ENCODE measurements at regions not wholly inside any gene's neighbourhood (a gene's known extent, or its start where the extent isn't known, plus 50 kb on each side); places are given as distances from the start of the nearest gene placed in this dataset.

- POLR2A ChIA-PET: no interaction called here
- TF ChIP-seq, protein P1, sequence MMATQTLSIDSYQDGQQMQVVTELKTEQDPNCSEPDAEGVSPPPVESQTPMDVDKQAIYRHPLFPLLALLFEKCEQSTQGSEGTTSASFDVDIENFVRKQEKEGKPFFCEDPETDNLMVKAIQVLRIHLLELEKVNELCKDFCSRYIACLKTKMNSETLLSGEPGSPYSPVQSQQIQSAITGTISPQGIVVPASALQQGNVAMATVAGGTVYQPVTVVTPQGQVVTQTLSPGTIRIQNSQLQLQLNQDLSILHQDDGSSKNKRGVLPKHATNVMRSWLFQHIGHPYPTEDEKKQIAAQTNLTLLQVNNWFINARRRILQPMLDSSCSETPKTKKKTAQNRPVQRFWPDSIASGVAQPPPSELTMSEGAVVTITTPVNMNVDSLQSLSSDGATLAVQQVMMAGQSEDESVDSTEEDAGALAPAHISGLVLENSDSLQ (IDR thresholded peaks at IDR 0.05): no peak
- TF ChIP-seq LEF1 (IDR thresholded peaks at IDR 0.05; ENCODE audit: borderline replicate concordance): no peak
- TF ChIP-seq NFRKB (IDR thresholded peaks at IDR 0.05): no peak
- no peak for TF ChIP-seq FOXM1 (IDR thresholded peaks at IDR 0.05; ENCODE audit: borderline replicate concordance)
- TF ChIP-seq BHLHE40 (IDR thresholded peaks at IDR 0.05; ENCODE audit: borderline replicate concordance): no peak
- no peak for TF ChIP-seq SUZ12 (IDR thresholded peaks at IDR 0.05)
- TF ChIP-seq TARDBP (IDR thresholded peaks at IDR 0.05): no peak
- TF ChIP-seq ELF4 (IDR thresholded peaks at IDR 0.05): no peak
- no peak for TF ChIP-seq FOXK2 (IDR thresholded peaks at IDR 0.05)
- no peak for TF ChIP-seq ZNF384 (IDR thresholded peaks at IDR 0.05)
- no peak for TF ChIP-seq CTBP1 (IDR thresholded peaks at IDR 0.05; ENCODE audit: borderline replicate concordance)
- no peak for TF ChIP-seq SP1 (IDR thresholded peaks at IDR 0.05)
- TF ChIP-seq FOXA1 (IDR thresholded peaks at IDR 0.05): no peak
- TF ChIP-seq L3MBTL2 (conservative IDR thresholded peaks at IDR 0.05): no peak
- TF ChIP-seq HDGF (IDR thresholded peaks at IDR 0.05; ENCODE audit: borderline replicate concordance): no peak
- no peak for DNase-seq (ENCODE audit: extremely low spot score)
- CTCF ChIA-PET: no interaction called here
These were observed 713.1 kb downstream of the CBLN2 start for GRCh38 chr18:71831039-71831438.

DNA sequence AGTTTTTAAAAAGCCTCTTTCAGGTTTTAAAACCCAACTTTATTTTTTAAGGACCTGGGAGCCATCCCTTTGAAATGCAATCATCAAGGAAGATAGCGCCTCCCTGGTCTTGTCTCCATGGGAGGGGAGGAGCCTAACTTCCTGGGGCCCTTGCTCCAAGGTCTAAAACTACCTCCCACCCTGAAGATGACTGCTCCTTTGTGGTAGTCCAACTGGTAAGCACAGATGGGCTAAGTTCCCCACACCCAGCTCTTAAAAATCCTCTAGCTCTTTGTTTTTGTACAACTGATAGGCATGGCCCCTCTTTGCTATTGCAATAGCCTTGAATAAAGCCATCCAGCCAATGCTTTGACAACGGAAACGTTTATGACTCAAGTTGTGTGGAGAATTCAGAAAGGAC, 716.8 kb downstream of the CBLN2 start:
- no peak for DNase-seq (ENCODE audit: extremely low spot score)
- CTCF ChIA-PET: no interaction called here
- POLR2A ChIA-PET: no interaction called here
- TF ChIP-seq NFRKB (IDR thresholded peaks at IDR 0.05): no peak
- TF ChIP-seq FOXK2 (IDR thresholded peaks at IDR 0.05): no peak

DNA sequence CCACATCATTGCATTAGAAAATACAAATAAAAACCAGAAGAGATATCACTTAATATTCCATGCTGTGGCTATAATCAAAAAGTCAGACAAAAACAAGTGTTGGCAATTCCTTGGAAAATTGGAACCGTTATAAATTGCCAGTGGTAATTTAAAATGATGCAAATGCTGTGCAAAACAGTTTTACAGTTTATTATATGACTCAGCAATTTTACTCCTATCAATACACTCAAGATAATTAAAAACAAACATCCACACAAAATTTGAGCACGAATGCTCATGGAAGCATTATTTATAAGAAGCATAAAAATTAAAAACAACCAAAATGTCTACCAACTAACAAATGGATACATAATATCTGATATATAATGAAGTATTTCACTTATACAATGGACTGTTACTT, 728.8 kb downstream of the CBLN2 start:
- ChIA-PET POLR2A (no interaction called here), CTCF (no interaction called here)
- TF ChIP-seq SP1 (IDR thresholded peaks at IDR 0.05) (no peak), LEF1 (IDR thresholded peaks at IDR 0.05; ENCODE audit: borderline replicate concordance) (no peak), TARDBP (IDR thresholded peaks at IDR 0.05) (no peak), CTBP1 (IDR thresholded peaks at IDR 0.05; ENCODE audit: borderline replicate concordance) (no peak)
- DNase-seq (ENCODE audit: extremely low spot score): no peak

- CTCF ChIA-PET: no interaction called here
- POLR2A ChIA-PET: no interaction called here
- no peak for DNase-seq (ENCODE audit: extremely low spot score)
- TF ChIP-seq, protein P1 (IDR thresholded peaks at IDR 0.05): no peak
- no peak for TF ChIP-seq L3MBTL2 (conservative IDR thresholded peaks at IDR 0.05)
- no peak for TF ChIP-seq ARNT (IDR thresholded peaks at IDR 0.05)
- no peak for TF ChIP-seq FOXK2 (IDR thresholded peaks at IDR 0.05)
- TF ChIP-seq BHLHE40 (IDR thresholded peaks at IDR 0.05; ENCODE audit: borderline replicate concordance): no peak
- no peak for TF ChIP-seq NFRKB (IDR thresholded peaks at IDR 0.05)
- no peak for TF ChIP-seq ELF4 (IDR thresholded peaks at IDR 0.05)
- TF ChIP-seq CTBP1 (IDR thresholded peaks at IDR 0.05; ENCODE audit: borderline replicate concordance): no peak
- no peak for TF ChIP-seq ZNF384 (IDR thresholded peaks at IDR 0.05)
- no peak for TF ChIP-seq SUZ12 (IDR thresholded peaks at IDR 0.05)
- TF ChIP-seq TARDBP (IDR thresholded peaks at IDR 0.05): no peak
- TF ChIP-seq HDGF (IDR thresholded peaks at IDR 0.05; ENCODE audit: borderline replicate concordance): no peak
- TF ChIP-seq FOXA1 (IDR thresholded peaks at IDR 0.05): no peak
- TF ChIP-seq FOXM1 (IDR thresholded peaks at IDR 0.05; ENCODE audit: borderline replicate concordance): no peak
- no peak for TF ChIP-seq LEF1 (IDR thresholded peaks at IDR 0.05; ENCODE audit: borderline replicate concordance)
These were observed 734.4 kb downstream of the CBLN2 start for GRCh38 chr18:71809711-71810110.

DNA sequence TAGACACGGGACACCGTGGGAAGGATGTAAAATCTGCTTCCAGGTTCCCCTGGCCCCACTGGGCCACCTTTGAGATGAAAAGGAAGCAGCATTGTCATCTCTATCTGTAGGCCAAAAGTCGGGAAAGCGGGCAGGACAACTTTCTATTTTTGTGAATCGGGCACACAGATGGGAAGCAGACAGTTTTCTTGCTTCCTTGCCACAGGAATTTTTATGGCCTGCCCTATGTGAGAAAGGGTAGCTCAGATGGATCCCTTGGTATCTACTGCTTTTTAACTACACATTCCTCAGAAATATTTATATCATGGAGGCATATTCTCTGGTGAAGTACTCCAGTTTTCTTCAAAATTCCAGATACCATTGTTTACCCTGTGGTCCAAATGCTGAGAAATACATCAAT, 735.5 kb downstream of the CBLN2 start:
- no peak for DNase-seq (ENCODE audit: extremely low spot score)
- ChIA-PET CTCF (no interaction called here), POLR2A (no interaction called here)
- no peak for TF ChIP-seq NFRKB (IDR thresholded peaks at IDR 0.05)
- TF ChIP-seq BHLHE40 (IDR thresholded peaks at IDR 0.05; ENCODE audit: borderline replicate concordance): no peak
- TF ChIP-seq ZNF384 (IDR thresholded peaks at IDR 0.05): no peak
- no peak for TF ChIP-seq FOXA1 (IDR thresholded peaks at IDR 0.05)
- no peak for TF ChIP-seq TARDBP (IDR thresholded peaks at IDR 0.05)
- TF ChIP-seq HDGF (IDR thresholded peaks at IDR 0.05; ENCODE audit: borderline replicate concordance): no peak
- TF ChIP-seq L3MBTL2 (conservative IDR thresholded peaks at IDR 0.05): no peak
- no peak for TF ChIP-seq SP1 (IDR thresholded peaks at IDR 0.05)
- no peak for TF ChIP-seq CTBP1 (IDR thresholded peaks at IDR 0.05; ENCODE audit: borderline replicate concordance)
- TF ChIP-seq SUZ12 (IDR thresholded peaks at IDR 0.05): no peak
- TF ChIP-seq ARNT (IDR thresholded peaks at IDR 0.05): no peak
- TF ChIP-seq FOXK2 (IDR thresholded peaks at IDR 0.05): no peak

GRCh38 chr18:71807586-71807985, 736.6 kb downstream of the CBLN2 start:
- TF ChIP-seq L3MBTL2 (conservative IDR thresholded peaks at IDR 0.05) (no peak), ZNF384 (IDR thresholded peaks at IDR 0.05) (no peak)
- DNase-seq (ENCODE audit: extremely low spot score): no peak
- POLR2A ChIA-PET: no interaction called here
- CTCF ChIA-PET: no interaction called here

- TF ChIP-seq SUZ12 (IDR thresholded peaks at IDR 0.05): no peak
- TF ChIP-seq ARNT (IDR thresholded peaks at IDR 0.05): no peak
- DNase-seq (ENCODE audit: extremely low spot score): no peak
- CTCF ChIA-PET: no interaction called here
- POLR2A ChIA-PET: no interaction called here
These were observed 745.0 kb downstream of the CBLN2 start for GRCh38 chr18:71798986-71799673.

GRCh38 chr18:71797554-71797953, 746.6 kb downstream of the CBLN2 start:
- TF ChIP-seq CTBP1 (IDR thresholded peaks at IDR 0.05; ENCODE audit: borderline replicate concordance): no peak
- TF ChIP-seq L3MBTL2 (conservative IDR thresholded peaks at IDR 0.05): no peak
- no peak for TF ChIP-seq LEF1 (IDR thresholded peaks at IDR 0.05; ENCODE audit: borderline replicate concordance)
- no peak for TF ChIP-seq BHLHE40 (IDR thresholded peaks at IDR 0.05; ENCODE audit: borderline replicate concordance)
- no peak for TF ChIP-seq SUZ12 (IDR thresholded peaks at IDR 0.05)
- TF ChIP-seq, protein P1 (IDR thresholded peaks at IDR 0.05): no peak
- no peak for TF ChIP-seq NFRKB (IDR thresholded peaks at IDR 0.05)
- no peak for DNase-seq (ENCODE audit: extremely low spot score)
- ChIA-PET CTCF (no interaction called here), POLR2A (no interaction called here)
